ENCODE measurements at regions not wholly inside any gene's neighbourhood (a gene's known extent, or its start where the extent isn't known, plus 50 kb on each side); places are given as distances from the start of the nearest gene placed in this dataset.

GRCh38 chr4:189322426-189322825, 618.2 kb upstream of the FRG1 start:
- no peak for TF ChIP-seq TAF1 (IDR thresholded peaks at IDR 0.05; ENCODE audit: borderline replicate concordance, insufficient read depth, low read length)
- TF ChIP-seq POLR2AphosphoS5 (IDR thresholded peaks at IDR 0.05; ENCODE audit: low read depth, low read length), result no peak
